DND-41 (cell line): ENCODE measurements at regions not wholly inside any gene's neighbourhood (a gene's known extent, or its start where the extent isn't known, plus 50 kb on each side); places are given as distances from the start of the nearest gene placed in this dataset.

Experiments
- ATAC-seq: fragments of 200-7000 bp; cut with Tn5 transposase; 3 replicates; pipeline ENCODE4 v1.9.1; 2021; ENCODE audit warnings: low read depth; ENCODE audit not compliant: insufficient read depth
- DNase-seq: peaks from one replicate; pipeline ENCODE4 v3.0.0-alpha.2; 2020
- H2AFZ ChIP-seq: 2 replicates; pipeline ENCODE4 v1.6.0; 2012; ENCODE audit warnings: low read depth, low read length
- H3K27ac ChIP-seq: 2 replicates; pipeline ENCODE4 v1.5.1; 2012; ENCODE audit warnings: low read length, inconsistent platforms
- H3K27me3 ChIP-seq: fragments of 200-600 bp; sonication (generic); 2 replicates; pipeline ENCODE4 v1.6.0; 2012; ENCODE audit warnings: low read length, mild to moderate bottlenecking, inconsistent platforms; ENCODE audit not compliant: insufficient read depth, poor library complexity
- H3K36me3 ChIP-seq: 2 replicates; pipeline ENCODE4 v1.5.1; 2012; ENCODE audit warnings: low read length, inconsistent platforms; ENCODE audit not compliant: insufficient read depth
- H3K4me1 ChIP-seq: 2 replicates; pipeline ENCODE4 v1.5.1; 2012; ENCODE audit warnings: mild to moderate bottlenecking, low read length; ENCODE audit not compliant: insufficient read depth
- H3K4me2 ChIP-seq: 2 replicates; pipeline ENCODE4 v1.6.0; 2012; ENCODE audit warnings: mild to moderate bottlenecking, moderate library complexity, low read length, inconsistent platforms; ENCODE audit not compliant: insufficient read depth
- H3K4me3 ChIP-seq, 2 experiments: fragments of 200-600 bp in 1 of 2; shearing (Covaris generic) in 1 of 2; 2 replicates each; pipeline ENCODE4 v1.5.1; 2012 to 2016; ENCODE audit warnings: inconsistent platforms in 2 of 2, low read length in 2 of 2, mild to moderate bottlenecking in 2 of 2, low read depth in 1 of 2, moderate library complexity in 1 of 2
- H3K79me2 ChIP-seq: 2 replicates; pipeline ENCODE4 v1.6.0; 2012; ENCODE audit warnings: low read length, inconsistent platforms; ENCODE audit not compliant: insufficient read depth
- H3K9ac ChIP-seq: 2 replicates; pipeline ENCODE4 v1.6.0; 2012; ENCODE audit warnings: low read depth, mild to moderate bottlenecking, inconsistent platforms, low read length, moderate library complexity
- H3K9me3 ChIP-seq: 2 replicates; pipeline ENCODE4 v1.5.1; 2012; ENCODE audit warnings: low read length, moderate library complexity, mild to moderate bottlenecking, inconsistent platforms; ENCODE audit not compliant: insufficient read depth, severe bottlenecking
- H4K20me1 ChIP-seq: 2 replicates; pipeline ENCODE4 v1.6.0; 2012; ENCODE audit warnings: low read length; ENCODE audit not compliant: insufficient read depth
- EZH2 ChIP-seq: IDR thresholded peaks from 3 replicates; pipeline ENCODE4 v1.6.1; 2012; ENCODE audit warnings: borderline replicate concordance, low read depth, mild to moderate bottlenecking, moderate library complexity, low read length, inconsistent platforms; ENCODE audit not compliant: severe bottlenecking
- TF ChIP-seq, protein P1 (sequence below): IDR thresholded peaks from 2 replicates; pipeline ENCODE4 v1.5.1; 2012; ENCODE audit warnings: borderline replicate concordance, low read length, moderate library complexity, mild to moderate bottlenecking; ENCODE audit not compliant: poor library complexity, severe bottlenecking; ENCODE audit errors: extremely low read depth

DNA sequence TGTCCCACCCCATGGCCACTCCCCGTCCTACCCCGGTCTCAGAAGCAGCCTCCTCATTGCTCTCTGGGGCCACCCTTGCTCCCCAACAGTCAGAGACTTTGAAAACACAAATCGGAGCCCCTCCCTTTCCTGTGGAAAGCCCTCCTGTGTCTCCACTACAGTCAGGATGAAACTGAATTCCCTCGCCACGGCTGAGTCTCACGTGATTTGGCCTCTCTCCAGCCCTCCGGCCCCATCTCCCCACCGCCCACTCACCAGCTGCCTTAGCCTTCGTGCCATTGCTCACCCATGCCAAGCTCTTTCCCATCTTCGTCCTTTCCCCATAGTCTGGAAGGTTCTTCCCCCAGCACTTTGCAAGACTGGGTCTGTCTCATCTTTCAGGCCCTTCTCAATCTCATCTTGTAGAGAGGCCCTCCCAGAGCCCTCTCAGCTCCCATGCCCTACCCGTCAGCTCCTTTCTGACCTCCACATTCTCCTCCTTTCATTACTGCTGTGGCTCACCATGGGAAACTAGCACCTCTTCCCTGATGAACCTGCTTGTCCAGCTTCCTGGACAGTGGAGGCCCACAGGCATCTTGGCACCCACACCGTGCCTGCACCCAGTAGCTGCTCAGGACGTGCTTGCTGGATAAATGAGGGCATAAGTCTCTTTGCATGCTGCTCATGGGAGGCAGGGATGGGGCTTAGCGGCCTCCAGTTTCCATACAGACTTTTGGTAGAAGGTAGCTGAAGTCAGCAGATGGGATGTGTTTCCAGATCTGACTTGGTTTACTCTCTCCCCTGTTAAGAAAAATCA lies 126.4 kb upstream of the COL5A1 start:
- Histone ChIP-seq H3K36me3 (no peaks in the 10 kb centered on the region), H3K4me1 (no peaks in the 10 kb centered on the region), H3K9me3 (no peaks in the 10 kb centered on the region), H3K79me2 (no peaks in the 10 kb centered on the region), H3K27ac (no peak overlapping the region), H4K20me1 (no peaks in the 10 kb centered on the region), H3K4me2 (no peak overlapping the region), H2AFZ (no peak overlapping the region), H3K4me3 (no peak overlapping the region), H3K27me3 (no peaks in the 10 kb centered on the region), H3K9ac (no peak overlapping the region)
- DNase-seq (no peak), ATAC-seq (no peak)
- no peak for TF ChIP-seq EZH2
- TF ChIP-seq, protein P1, sequence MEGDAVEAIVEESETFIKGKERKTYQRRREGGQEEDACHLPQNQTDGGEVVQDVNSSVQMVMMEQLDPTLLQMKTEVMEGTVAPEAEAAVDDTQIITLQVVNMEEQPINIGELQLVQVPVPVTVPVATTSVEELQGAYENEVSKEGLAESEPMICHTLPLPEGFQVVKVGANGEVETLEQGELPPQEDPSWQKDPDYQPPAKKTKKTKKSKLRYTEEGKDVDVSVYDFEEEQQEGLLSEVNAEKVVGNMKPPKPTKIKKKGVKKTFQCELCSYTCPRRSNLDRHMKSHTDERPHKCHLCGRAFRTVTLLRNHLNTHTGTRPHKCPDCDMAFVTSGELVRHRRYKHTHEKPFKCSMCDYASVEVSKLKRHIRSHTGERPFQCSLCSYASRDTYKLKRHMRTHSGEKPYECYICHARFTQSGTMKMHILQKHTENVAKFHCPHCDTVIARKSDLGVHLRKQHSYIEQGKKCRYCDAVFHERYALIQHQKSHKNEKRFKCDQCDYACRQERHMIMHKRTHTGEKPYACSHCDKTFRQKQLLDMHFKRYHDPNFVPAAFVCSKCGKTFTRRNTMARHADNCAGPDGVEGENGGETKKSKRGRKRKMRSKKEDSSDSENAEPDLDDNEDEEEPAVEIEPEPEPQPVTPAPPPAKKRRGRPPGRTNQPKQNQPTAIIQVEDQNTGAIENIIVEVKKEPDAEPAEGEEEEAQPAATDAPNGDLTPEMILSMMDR = no peak

DNA sequence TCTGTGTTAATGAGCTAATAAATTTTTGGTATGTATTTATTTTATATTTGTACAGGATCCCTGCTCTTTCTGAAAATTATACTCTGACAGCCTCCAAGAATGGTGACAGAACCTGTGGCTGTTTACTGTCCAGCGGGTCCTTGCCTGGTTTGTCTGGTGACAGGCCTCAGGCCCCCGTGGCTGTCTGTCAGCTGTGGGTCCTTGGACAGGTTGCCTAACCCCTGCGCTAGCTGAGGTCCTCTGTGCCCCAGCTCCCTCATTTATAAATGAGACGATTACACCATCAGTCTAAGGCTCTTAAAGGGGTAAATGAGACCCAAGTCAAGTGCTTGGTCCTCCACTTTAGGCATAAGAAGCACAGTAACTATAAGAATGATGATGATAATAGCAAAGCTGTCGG lies 125.1 kb upstream of the COL5A1 start:
- Histone ChIP-seq H3K4me3 (no peak overlapping the region), H3K4me1 (no peaks in the 10 kb centered on the region), H4K20me1 (no peaks in the 10 kb centered on the region), H3K9me3 (no peaks in the 10 kb centered on the region), H3K4me2 (no peak overlapping the region), H3K27me3 (no peaks in the 10 kb centered on the region), H2AFZ (no peak overlapping the region), H3K79me2 (no peaks in the 10 kb centered on the region), H3K27ac (no peak overlapping the region), H3K36me3 (no peaks in the 10 kb centered on the region), H3K9ac (no peak overlapping the region)
- no peak for ATAC-seq
- no peak for TF ChIP-seq EZH2
- TF ChIP-seq, protein P1 = no peak
- DNase-seq = no peak

GRCh38 chr9:134517069-134517680 lies 124.4 kb upstream of the COL5A1 start:
- Histone ChIP-seq H4K20me1 (no peaks in the 10 kb centered on the region), H2AFZ (no peak overlapping the region), H3K79me2 (no peaks in the 10 kb centered on the region), H3K36me3 (no peaks in the 10 kb centered on the region), H3K4me3 (no peak overlapping the region), H3K27me3 (no peaks in the 10 kb centered on the region), H3K27ac (no peak overlapping the region), H3K4me1 (no peaks in the 10 kb centered on the region), H3K9me3 (no peaks in the 10 kb centered on the region), H3K4me2 (no peak overlapping the region), H3K9ac (no peak overlapping the region)
- TF ChIP-seq EZH2 = no peak
- TF ChIP-seq, protein P1 = no peak
- DNase-seq = no peak
- ATAC-seq = no peak
